SK-N-SH treated with all-trans-retinoic acid at 6 μM for 48 hours (cell line): ENCODE measurements at regions not wholly inside any gene's neighbourhood (a gene's known extent, or its start where the extent isn't known, plus 50 kb on each side); places are given as distances from the start of the nearest gene placed in this dataset.

ENCODE experiments used
- ARNTL ChIP-seq: fragments of 450-650 bp; formaldehyde crosslinking; IDR thresholded peaks from 2 replicates; pipeline ENCODE4 v1.5.0; 2020; ENCODE audit warnings: low read depth, mild to moderate bottlenecking, moderate library complexity, borderline replicate concordance
- CSDC2 ChIP-seq: fragments of 250-450 bp; sonication (Bioruptor Pico); IDR thresholded peaks from 2 replicates; pipeline ENCODE4 v1.5.0; 2020; ENCODE audit warnings: mild to moderate bottlenecking, moderate library complexity
- OSR1 ChIP-seq: fragments of 250-450 bp; sonication (Bioruptor Pico); IDR thresholded peaks from 2 replicates; pipeline ENCODE4 v1.8.0; 2022; ENCODE audit warnings: moderate library complexity, mild to moderate bottlenecking, inconsistent platforms
- RARB ChIP-seq: fragments of 250-450 bp; sonication (Bioruptor Pico); IDR thresholded peaks from 2 replicates; pipeline ENCODE4 v1.8.0; 2021; ENCODE audit warnings: mild to moderate bottlenecking, moderate library complexity
- TCF4 ChIP-seq: fragments of 250-450 bp; sonication (Bioruptor Pico); IDR thresholded peaks from 2 replicates; pipeline ENCODE4 v1.8.0; 2021; ENCODE audit warnings: mild to moderate bottlenecking, moderate library complexity, borderline replicate concordance
- ZFP3 ChIP-seq: fragments of 250-450 bp; sonication (Bioruptor Pico); IDR thresholded peaks from 2 replicates; pipeline ENCODE4 v1.5.0; 2020; ENCODE audit warnings: mild to moderate bottlenecking, moderate library complexity
- ZFP30 ChIP-seq: fragments of 450-650 bp; formaldehyde crosslinking; IDR thresholded peaks from 2 replicates; pipeline ENCODE4 v1.5.0; 2022; ENCODE audit warnings: mild to moderate bottlenecking, moderate library complexity
- ZNF8 ChIP-seq: fragments of 450-650 bp; formaldehyde crosslinking; IDR thresholded peaks from 2 replicates; pipeline ENCODE4 v1.5.0; 2020; ENCODE audit warnings: mild to moderate bottlenecking, moderate library complexity
- TF ChIP-seq, protein P1 (sequence below): fragments of 250-450 bp; sonication (Bioruptor Pico); IDR thresholded peaks from 2 replicates; pipeline ENCODE4 v1.5.1; 2020; ENCODE audit warnings: low read depth, mild to moderate bottlenecking, moderate library complexity
- TF ChIP-seq, protein P2 (sequence below): fragments of 250-450 bp; sonication (Bioruptor Pico); IDR thresholded peaks from 2 replicates; pipeline ENCODE4 v1.5.0; 2020; ENCODE audit warnings: mild to moderate bottlenecking, moderate library complexity
- TF ChIP-seq, protein P3 (sequence below): fragments of 250-450 bp; sonication (Bioruptor Pico); IDR thresholded peaks from 2 replicates; pipeline ENCODE4 v1.8.0; 2020; ENCODE audit warnings: mild to moderate bottlenecking, moderate library complexity, borderline replicate concordance
- TF ChIP-seq, protein P4 (sequence below): fragments of 250-450 bp; sonication (Bioruptor Pico); IDR thresholded peaks from 2 replicates; pipeline ENCODE4 v1.8.0; 2021; ENCODE audit warnings: low read depth, mild to moderate bottlenecking, moderate library complexity, borderline replicate concordance

DNA sequence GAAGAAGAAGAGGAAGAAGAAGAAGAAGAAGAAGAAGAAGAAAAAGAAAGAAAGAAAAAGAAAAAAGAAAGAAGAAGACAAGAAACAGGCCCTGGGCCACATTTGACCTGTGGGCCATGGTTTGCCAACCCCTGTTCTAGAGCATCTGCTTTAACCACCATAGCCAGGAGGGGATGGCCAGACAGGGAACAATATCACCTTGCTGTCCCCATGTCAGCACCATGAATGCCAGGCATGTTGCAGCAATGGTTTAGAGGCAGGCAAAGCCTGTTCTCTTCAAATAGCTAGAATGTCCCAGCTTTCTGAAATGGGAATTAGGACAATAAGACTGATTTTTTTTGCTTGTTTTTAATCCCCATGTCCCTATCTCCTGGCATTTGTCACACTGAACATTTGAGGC lies 338.6 kb upstream of the PLET1 start:
- TF ChIP-seq, protein P1, sequence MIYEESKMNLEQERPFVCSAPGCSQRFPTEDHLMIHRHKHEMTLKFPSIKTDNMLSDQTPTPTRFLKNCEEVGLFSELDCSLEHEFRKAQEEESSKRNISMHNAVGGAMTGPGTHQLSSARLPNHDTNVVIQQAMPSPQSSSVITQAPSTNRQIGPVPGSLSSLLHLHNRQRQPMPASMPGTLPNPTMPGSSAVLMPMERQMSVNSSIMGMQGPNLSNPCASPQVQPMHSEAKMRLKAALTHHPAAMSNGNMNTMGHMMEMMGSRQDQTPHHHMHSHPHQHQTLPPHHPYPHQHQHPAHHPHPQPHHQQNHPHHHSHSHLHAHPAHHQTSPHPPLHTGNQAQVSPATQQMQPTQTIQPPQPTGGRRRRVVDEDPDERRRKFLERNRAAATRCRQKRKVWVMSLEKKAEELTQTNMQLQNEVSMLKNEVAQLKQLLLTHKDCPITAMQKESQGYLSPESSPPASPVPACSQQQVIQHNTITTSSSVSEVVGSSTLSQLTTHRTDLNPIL: no peak
- TF ChIP-seq, protein P2, sequence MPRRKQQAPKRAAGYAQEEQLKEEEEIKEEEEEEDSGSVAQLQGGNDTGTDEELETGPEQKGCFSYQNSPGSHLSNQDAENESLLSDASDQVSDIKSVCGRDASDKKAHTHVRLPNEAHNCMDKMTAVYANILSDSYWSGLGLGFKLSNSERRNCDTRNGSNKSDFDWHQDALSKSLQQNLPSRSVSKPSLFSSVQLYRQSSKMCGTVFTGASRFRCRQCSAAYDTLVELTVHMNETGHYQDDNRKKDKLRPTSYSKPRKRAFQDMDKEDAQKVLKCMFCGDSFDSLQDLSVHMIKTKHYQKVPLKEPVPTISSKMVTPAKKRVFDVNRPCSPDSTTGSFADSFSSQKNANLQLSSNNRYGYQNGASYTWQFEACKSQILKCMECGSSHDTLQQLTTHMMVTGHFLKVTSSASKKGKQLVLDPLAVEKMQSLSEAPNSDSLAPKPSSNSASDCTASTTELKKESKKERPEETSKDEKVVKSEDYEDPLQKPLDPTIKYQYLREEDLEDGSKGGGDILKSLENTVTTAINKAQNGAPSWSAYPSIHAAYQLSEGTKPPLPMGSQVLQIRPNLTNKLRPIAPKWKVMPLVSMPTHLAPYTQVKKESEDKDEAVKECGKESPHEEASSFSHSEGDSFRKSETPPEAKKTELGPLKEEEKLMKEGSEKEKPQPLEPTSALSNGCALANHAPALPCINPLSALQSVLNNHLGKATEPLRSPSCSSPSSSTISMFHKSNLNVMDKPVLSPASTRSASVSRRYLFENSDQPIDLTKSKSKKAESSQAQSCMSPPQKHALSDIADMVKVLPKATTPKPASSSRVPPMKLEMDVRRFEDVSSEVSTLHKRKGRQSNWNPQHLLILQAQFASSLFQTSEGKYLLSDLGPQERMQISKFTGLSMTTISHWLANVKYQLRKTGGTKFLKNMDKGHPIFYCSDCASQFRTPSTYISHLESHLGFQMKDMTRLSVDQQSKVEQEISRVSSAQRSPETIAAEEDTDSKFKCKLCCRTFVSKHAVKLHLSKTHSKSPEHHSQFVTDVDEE: no peak
- TF ChIP-seq, protein P3, sequence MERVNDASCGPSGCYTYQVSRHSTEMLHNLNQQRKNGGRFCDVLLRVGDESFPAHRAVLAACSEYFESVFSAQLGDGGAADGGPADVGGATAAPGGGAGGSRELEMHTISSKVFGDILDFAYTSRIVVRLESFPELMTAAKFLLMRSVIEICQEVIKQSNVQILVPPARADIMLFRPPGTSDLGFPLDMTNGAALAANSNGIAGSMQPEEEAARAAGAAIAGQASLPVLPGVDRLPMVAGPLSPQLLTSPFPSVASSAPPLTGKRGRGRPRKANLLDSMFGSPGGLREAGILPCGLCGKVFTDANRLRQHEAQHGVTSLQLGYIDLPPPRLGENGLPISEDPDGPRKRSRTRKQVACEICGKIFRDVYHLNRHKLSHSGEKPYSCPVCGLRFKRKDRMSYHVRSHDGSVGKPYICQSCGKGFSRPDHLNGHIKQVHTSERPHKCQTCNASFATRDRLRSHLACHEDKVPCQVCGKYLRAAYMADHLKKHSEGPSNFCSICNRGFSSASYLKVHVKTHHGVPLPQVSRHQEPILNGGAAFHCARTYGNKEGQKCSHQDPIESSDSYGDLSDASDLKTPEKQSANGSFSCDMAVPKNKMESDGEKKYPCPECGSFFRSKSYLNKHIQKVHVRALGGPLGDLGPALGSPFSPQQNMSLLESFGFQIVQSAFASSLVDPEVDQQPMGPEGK: no peak
- TF ChIP-seq CSDC2 (CRISPR knock-in tag) (no peak), ARNTL (CRISPR knock-in tag) (no peak), ZFP30 (CRISPR knock-in tag) (no peak), OSR1 (CRISPR knock-in tag) (no peak), TCF4 (CRISPR knock-in tag) (no peak), ZFP3 (CRISPR knock-in tag) (no peak), RARB (no peak), ZNF8 (no peak)
- TF ChIP-seq, protein P4, sequence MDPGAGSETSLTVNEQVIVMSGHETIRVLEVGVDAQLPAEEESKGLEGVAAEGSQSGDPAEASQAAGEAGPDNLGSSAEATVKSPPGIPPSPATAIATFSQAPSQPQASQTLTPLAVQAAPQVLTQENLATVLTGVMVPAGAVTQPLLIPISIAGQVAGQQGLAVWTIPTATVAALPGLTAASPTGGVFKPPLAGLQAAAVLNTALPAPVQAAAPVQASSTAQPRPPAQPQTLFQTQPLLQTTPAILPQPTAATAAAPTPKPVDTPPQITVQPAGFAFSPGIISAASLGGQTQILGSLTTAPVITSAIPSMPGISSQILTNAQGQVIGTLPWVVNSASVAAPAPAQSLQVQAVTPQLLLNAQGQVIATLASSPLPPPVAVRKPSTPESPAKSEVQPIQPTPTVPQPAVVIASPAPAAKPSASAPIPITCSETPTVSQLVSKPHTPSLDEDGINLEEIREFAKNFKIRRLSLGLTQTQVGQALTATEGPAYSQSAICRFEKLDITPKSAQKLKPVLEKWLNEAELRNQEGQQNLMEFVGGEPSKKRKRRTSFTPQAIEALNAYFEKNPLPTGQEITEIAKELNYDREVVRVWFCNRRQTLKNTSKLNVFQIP (CRISPR knock-in tag): no peak
